ENCODE measurements at regions not wholly inside any gene's neighbourhood (a gene's known extent, or its start where the extent isn't known, plus 50 kb on each side); places are given as distances from the start of the nearest gene placed in this dataset.
"Not testable (repeated sequence)": the region's sequence is repeated elsewhere in the genome, so short reads cannot be mapped to it uniquely, and the experiment has no call there.

GRCh38 chr15:35696767-35697231, 150.8 kb upstream of the DPH6 start:
- Mint-ChIP-seq H3K27me3 (ENCODE audit: unreplicated experiment) (peaks cover 3% of the 10 kb centered on the region), H3K4me1 (ENCODE audit: unreplicated experiment) (peaks cover 44% of the 10 kb centered on the region), H3K4me3 (ENCODE audit: unreplicated experiment) (no peak overlapping the region), H3K9me3 (ENCODE audit: unreplicated experiment) (no peaks in the 10 kb centered on the region), H3K27ac (ENCODE audit: unreplicated experiment) (peak overlapping the region; percentile 92), H3K36me3 (ENCODE audit: low read depth, unreplicated experiment) (no peaks in the 10 kb centered on the region)
- TF ChIP-seq CTCF (IDR thresholded peaks at IDR 0.05; ENCODE audit: unreplicated experiment), result no peak
- no peak for DNase-seq (ENCODE audit: low spot score)

DNA sequence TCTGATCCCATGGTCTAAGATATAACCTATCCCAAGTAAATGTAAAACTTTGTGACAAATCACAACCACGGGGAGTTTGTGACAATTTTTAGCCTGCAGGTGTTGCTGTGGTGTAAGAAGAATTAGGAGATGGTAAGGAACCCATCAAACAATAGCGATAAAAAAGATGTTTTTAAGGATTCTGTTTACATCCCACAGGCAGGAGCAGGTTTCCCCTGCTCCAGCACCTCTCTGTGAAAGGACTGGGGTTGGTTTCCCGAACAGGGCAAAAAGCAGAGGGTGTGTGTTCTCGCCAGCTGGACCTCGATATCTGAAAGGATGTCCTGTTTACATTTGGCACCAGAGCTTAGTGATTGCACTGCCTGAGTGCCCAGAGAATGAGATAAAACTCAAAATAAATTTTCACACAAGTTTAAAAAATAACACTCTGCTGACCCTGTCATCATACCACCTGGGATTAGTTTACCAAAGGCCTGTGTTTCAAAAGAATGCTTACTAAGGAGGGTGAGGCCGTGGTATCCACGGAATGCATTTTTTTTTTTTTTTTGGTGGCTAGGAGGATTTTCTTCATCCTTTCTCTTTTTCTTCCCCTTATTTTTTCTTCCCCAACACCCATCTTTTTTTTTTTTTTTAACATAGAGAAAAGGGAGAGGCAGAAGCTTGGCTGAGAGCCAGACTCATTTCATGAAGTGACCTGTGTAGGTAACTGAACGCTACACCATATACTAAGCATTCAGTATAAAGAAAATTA, 151.8 kb upstream of the DPH6 start:
- TF ChIP-seq CTCF (IDR thresholded peaks at IDR 0.05; ENCODE audit: unreplicated experiment), result no peak

GRCh38 chr15:35698331-35698730, 152.4 kb upstream of the DPH6 start:
- peaks cover 44% of the 10 kb centered on the region for H3K4me1 Mint-ChIP-seq (ENCODE audit: unreplicated experiment)
- H3K9me3 Mint-ChIP-seq (ENCODE audit: unreplicated experiment), result no peaks in the 10 kb centered on the region
- no peak overlapping the region for H3K27ac Mint-ChIP-seq (ENCODE audit: unreplicated experiment)
- peaks cover 3% of the 10 kb centered on the region for H3K27me3 Mint-ChIP-seq (ENCODE audit: unreplicated experiment)
- DNase-seq (ENCODE audit: low spot score), result no peak
- no peak overlapping the region for H3K4me3 Mint-ChIP-seq (ENCODE audit: unreplicated experiment)
- H3K36me3 Mint-ChIP-seq (ENCODE audit: low read depth, unreplicated experiment), result no peaks in the 10 kb centered on the region
- TF ChIP-seq CTCF (IDR thresholded peaks at IDR 0.05; ENCODE audit: unreplicated experiment), result no peak

More for the DNA sequence above, 151.8 kb upstream of the DPH6 start:
- no peaks in the 10 kb centered on the region for H3K36me3 Mint-ChIP-seq (ENCODE audit: low read depth, unreplicated experiment)
- peaks cover 42% of the 10 kb centered on the region for H3K4me1 Mint-ChIP-seq (ENCODE audit: unreplicated experiment)
- H3K27me3 Mint-ChIP-seq (ENCODE audit: unreplicated experiment), result peaks cover 3% of the 10 kb centered on the region
- DNase-seq (ENCODE audit: low spot score), result peak; percentile 18
- H3K27ac Mint-ChIP-seq (ENCODE audit: unreplicated experiment), result peak overlapping the region; percentile 92
- H3K9me3 Mint-ChIP-seq (ENCODE audit: unreplicated experiment), result no peaks in the 10 kb centered on the region
- no peak overlapping the region for H3K4me3 Mint-ChIP-seq (ENCODE audit: unreplicated experiment)

DNA sequence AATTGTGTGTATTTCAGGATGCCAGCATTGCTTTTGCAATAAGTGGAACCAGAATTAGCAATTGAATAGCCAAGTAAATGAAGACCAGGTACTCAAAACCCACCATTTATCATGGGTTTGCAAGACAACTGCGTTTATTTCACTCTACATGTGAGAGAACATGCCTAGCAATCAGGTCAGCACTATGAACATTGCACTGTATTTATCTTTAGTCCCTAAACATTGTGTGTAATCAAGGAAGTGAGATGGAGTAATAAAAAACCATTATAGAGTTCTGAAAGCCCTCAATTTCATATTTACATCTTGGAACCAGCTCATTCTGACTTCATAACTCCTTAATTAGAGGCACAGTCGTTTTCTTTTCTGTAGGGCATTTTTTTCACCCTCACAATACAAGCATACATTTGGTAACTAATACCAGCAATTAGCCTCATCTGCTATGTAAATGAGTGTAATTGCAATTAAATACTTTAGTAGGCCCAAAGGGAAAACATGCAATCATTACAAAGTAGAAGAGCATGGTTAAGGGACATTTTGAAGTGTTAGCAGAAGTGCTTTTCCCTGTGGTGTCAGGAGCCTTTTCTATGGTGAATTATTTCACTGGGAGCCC, 153.1 kb upstream of the DPH6 start:
- Mint-ChIP-seq H3K27ac (ENCODE audit: unreplicated experiment) (no peak overlapping the region), H3K4me3 (ENCODE audit: unreplicated experiment) (no peak overlapping the region), H3K36me3 (ENCODE audit: low read depth, unreplicated experiment) (no peaks in the 10 kb centered on the region), H3K4me1 (ENCODE audit: unreplicated experiment) (peaks cover 46% of the 10 kb centered on the region), H3K27me3 (ENCODE audit: unreplicated experiment) (peaks cover 3% of the 10 kb centered on the region), H3K9me3 (ENCODE audit: unreplicated experiment) (no peaks in the 10 kb centered on the region)
- DNase-seq (ENCODE audit: low spot score), result no peak
- TF ChIP-seq CTCF (IDR thresholded peaks at IDR 0.05; ENCODE audit: unreplicated experiment), result no peak

- not testable (repeated sequence) for H3K4me3 Mint-ChIP-seq (ENCODE audit: unreplicated experiment); H3K9me3 Mint-ChIP-seq (ENCODE audit: unreplicated experiment); H3K27me3 Mint-ChIP-seq (ENCODE audit: unreplicated experiment); H3K27ac Mint-ChIP-seq (ENCODE audit: unreplicated experiment); H3K36me3 Mint-ChIP-seq (ENCODE audit: low read depth, unreplicated experiment); DNase-seq (ENCODE audit: low spot score)
- peaks cover 56% of the 10 kb centered on the region for H3K4me1 Mint-ChIP-seq (ENCODE audit: unreplicated experiment)
Observed at GRCh38 chr15:35700091-35700593, 154.2 kb upstream of the DPH6 start.
